ENCODE measurements at regions not wholly inside any gene's neighbourhood (a gene's known extent, or its start where the extent isn't known, plus 50 kb on each side); places are given as distances from the start of the nearest gene placed in this dataset.

DNA sequence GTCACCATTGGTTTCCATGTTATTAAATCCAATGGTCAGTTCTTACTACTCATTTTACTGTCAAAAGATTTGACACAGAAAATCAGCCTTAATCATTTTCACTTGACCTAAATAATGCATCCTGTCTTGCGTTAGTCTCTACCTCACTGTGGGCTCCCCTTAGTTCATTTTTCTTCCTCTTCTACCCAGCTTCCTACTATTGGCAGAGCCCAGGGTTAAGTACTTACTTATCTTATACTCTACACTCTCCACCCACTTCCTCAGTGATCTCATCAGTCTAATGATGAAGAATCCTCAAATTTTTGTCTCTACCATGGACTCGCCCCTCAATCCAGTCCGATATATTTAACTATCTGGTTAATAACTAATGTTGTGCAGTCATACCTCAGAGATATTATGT is 735.9 kb downstream of the KCNT2 start:
- TF ChIP-seq CTCF (IDR thresholded peaks at IDR 0.05) (no peak), EZH2 (IDR thresholded peaks at IDR 0.05) (no peak), EZH2phosphoT487 (IDR thresholded peaks at IDR 0.05) (no peak)

Measured in neural progenitor cell (in vitro differentiated cells).